Mesendoderm (in vitro differentiated cells): ENCODE measurements at regions not wholly inside any gene's neighbourhood (a gene's known extent, or its start where the extent isn't known, plus 50 kb on each side); places are given as distances from the start of the nearest gene placed in this dataset.
"Not testable (repeated sequence)": the region's sequence is repeated elsewhere in the genome, so short reads cannot be mapped to it uniquely, and the experiment has no call there.

Experiments used
- DNase-seq: peaks from one replicate; pipeline ENCODE4 v3.0.0; 2013
- H2AK5ac ChIP-seq: 2 replicates; pipeline ENCODE4 v1.6.1; 2013; ENCODE audit warnings: low read length, inconsistent platforms
- H2BK120ac ChIP-seq: 2 replicates; pipeline ENCODE4 v1.6.1; 2013; ENCODE audit warnings: low read depth, mild to moderate bottlenecking, low read length, moderate library complexity, mixed read lengths
- H2BK15ac ChIP-seq: replicated peaks from 2 replicates; pipeline ENCODE4 v1.6.1; 2013; ENCODE audit warnings: low read depth, mild to moderate bottlenecking, moderate library complexity
- H2BK5ac ChIP-seq: 2 replicates; pipeline ENCODE4 v1.6.1; 2013; ENCODE audit warnings: low read length, inconsistent platforms
- H3K18ac ChIP-seq: 2 replicates; pipeline ENCODE4 v1.6.1; 2013; ENCODE audit warnings: mild to moderate bottlenecking, low read length, mixed read lengths
- H3K23ac ChIP-seq: one replicate; pipeline ENCODE4 v1.6.1; 2013; ENCODE audit warnings: low read length
- H3K27ac ChIP-seq: 2 replicates; pipeline ENCODE4 v1.5.1; 2013; ENCODE audit warnings: low read depth, mild to moderate bottlenecking, inconsistent platforms, low read length, moderate library complexity
- H3K27me3 ChIP-seq: 2 replicates; pipeline ENCODE4 v1.6.1; 2013; ENCODE audit warnings: low read length, control low read depth, mild to moderate bottlenecking, inconsistent platforms; ENCODE audit not compliant: insufficient read depth, poor library complexity
- H3K36me3 ChIP-seq: 2 replicates; pipeline ENCODE4 v1.6.1; 2013; ENCODE audit warnings: low read length, inconsistent platforms; ENCODE audit not compliant: control insufficient read depth, insufficient read depth
- H3K4ac ChIP-seq: one replicate; pipeline ENCODE4 v1.6.1; 2013; ENCODE audit warnings: low read depth, mild to moderate bottlenecking, low read length, moderate library complexity
- H3K4me1 ChIP-seq: 2 replicates; pipeline ENCODE4 v1.6.1; 2013; ENCODE audit warnings: low read depth, low read length, inconsistent platforms; ENCODE audit not compliant: control insufficient read depth
- H3K4me2 ChIP-seq: 2 replicates; pipeline ENCODE4 v1.6.1; 2013; ENCODE audit warnings: low read length
- H3K4me3 ChIP-seq: 2 replicates; pipeline ENCODE4 v1.5.1; 2013; ENCODE audit warnings: mild to moderate bottlenecking, low read length
- H3K56ac ChIP-seq: one replicate; pipeline ENCODE4 v1.6.1; 2013; ENCODE audit warnings: low read length
- H3K79me1 ChIP-seq: 2 replicates; pipeline ENCODE4 v1.6.1; 2013; ENCODE audit warnings: low read length, inconsistent platforms
- H3K79me2 ChIP-seq: 2 replicates; pipeline ENCODE4 v1.6.1; 2013; ENCODE audit warnings: mild to moderate bottlenecking, low read length; ENCODE audit not compliant: control insufficient read depth, insufficient read depth
- H3K9ac ChIP-seq: 2 replicates; pipeline ENCODE4 v1.6.1; 2013; ENCODE audit warnings: low read length, inconsistent platforms
- H4K5ac ChIP-seq: one replicate; pipeline ENCODE4 v1.6.1; 2013; ENCODE audit warnings: low read length
- H4K8ac ChIP-seq: one replicate; pipeline ENCODE4 v1.6.1; 2013; ENCODE audit warnings: low read depth, mild to moderate bottlenecking, control low read depth, low read length, moderate library complexity
- WGBS: extraction: QIAGEN DNeasy Blood & Tissue Kit; methylation state at CpG from one replicate; pipeline ENCODE4 v1.1.7; 2013; ENCODE audit warnings: low lambda C conversion rate, missing lambda C conversion rate; ENCODE audit not compliant: insufficient coverage; ENCODE audit errors: extremely low coverage; 5-methylcytosine and 5-hydroxymethylcytosine counted together

DNA sequence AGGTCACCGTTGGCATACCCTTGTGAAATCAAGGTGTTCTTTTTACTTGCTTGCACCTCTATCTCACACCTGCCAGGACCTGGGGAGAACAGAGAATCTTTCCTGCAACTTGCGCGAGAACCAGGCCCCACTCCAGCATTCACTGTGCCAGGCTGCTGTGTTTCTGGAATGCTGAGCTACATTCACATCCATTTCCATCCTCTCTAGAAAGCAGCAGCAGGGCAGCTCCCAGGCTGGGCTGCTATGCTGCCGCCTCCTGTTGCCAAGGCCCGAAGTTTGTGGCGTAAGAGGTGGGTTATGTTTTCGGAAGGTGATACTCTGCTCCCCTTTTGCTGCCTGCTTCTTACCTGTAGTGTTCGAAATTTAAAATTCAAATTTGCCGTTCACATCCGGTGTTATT is 464.1 kb downstream of the KLF5 start:
- H3K27ac ChIP-seq = no peak overlapping the region
- H3K23ac ChIP-seq = no peak overlapping the region
- H2BK120ac ChIP-seq = no peak overlapping the region
- H2AK5ac ChIP-seq = no peak overlapping the region
- no peak overlapping the region for H3K4me2 ChIP-seq
- no peaks in the 10 kb centered on the region for H3K79me2 ChIP-seq
- H3K4me3 ChIP-seq = no peak overlapping the region
- no peaks in the 10 kb centered on the region for H3K4me1 ChIP-seq
- H3K79me1 ChIP-seq = no peaks in the 10 kb centered on the region
- H3K9ac ChIP-seq = no peak overlapping the region
- H2BK15ac ChIP-seq = no peak overlapping the region
- H3K56ac ChIP-seq = no peak overlapping the region
- peak; percentile 7 for DNase-seq
- no peak overlapping the region for H3K4ac ChIP-seq
- no peak overlapping the region for H4K5ac ChIP-seq
- WGBS = no CpG with 5 or more reads among the region's 10 CpGs
- H2BK5ac ChIP-seq = no peak overlapping the region
- H3K27me3 ChIP-seq = no peaks in the 10 kb centered on the region
- no peak overlapping the region for H4K8ac ChIP-seq
- no peak overlapping the region for H3K18ac ChIP-seq
- no peaks in the 10 kb centered on the region for H3K36me3 ChIP-seq

DNA sequence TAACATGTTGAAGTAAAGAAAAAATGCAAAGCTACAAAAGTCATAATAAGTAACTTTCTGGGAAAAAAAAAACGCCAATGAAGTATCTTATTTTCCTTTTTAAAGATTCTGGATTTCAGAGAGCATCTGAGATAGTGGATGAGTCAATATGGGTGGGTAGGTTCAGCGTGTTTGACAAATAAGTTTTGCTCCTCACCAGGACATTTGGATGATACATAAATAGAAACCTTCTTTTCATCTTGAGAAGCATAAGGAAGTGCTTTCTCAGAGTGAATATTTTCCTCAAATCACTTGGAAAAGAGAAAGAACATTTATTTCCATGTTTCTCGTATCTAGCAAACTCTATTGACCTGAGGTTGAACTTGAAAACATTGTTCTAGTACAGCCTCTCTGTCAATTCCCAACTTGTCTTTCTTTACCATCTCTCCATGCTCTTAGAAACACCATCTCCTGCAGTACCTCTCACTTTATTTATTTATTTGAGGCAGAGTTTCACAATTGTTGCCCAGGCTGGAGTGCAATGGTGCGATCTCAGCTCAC is 463.2 kb downstream of the KLF5 start:
- Histone ChIP-seq H3K4me2 (no peak overlapping the region), H3K4ac (no peak overlapping the region)
- no CpG with 5 or more reads among the region's 4 CpGs for WGBS

DNA sequence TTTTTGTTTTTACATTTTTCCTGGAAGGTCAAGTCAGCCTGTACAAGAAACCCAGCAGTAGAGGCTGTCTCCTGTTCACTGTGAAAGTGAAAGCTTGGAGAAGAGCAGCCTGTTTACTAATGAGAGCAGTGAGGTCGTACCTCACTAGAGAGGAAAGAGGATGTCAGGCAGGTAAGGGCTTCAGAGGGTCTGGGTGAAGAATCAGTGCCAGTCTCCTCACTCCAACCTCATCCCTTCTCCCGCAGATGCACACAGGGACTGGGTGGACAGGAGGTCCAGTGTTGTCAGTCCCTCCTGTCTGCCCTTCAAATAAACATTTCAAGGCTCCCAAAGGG is 462.5 kb downstream of the KLF5 start:
- no CpG with 5 or more reads among the region's 2 CpGs for WGBS
- H3K4ac ChIP-seq = no peak overlapping the region
- H3K36me3 ChIP-seq = no peaks in the 10 kb centered on the region
- no peaks in the 10 kb centered on the region for H3K4me1 ChIP-seq
- H3K79me2 ChIP-seq = no peaks in the 10 kb centered on the region
- no peak for DNase-seq
- H3K4me2 ChIP-seq = no peak overlapping the region
- no peak overlapping the region for H3K27ac ChIP-seq
- no peak overlapping the region for H2AK5ac ChIP-seq
- H4K5ac ChIP-seq = no peak overlapping the region
- no peak overlapping the region for H3K56ac ChIP-seq
- H2BK15ac ChIP-seq = no peak overlapping the region
- no peak overlapping the region for H4K8ac ChIP-seq
- no peak overlapping the region for H3K4me3 ChIP-seq
- no peak overlapping the region for H3K9ac ChIP-seq
- H3K79me1 ChIP-seq = no peaks in the 10 kb centered on the region
- H3K27me3 ChIP-seq = no peaks in the 10 kb centered on the region
- no peak overlapping the region for H3K23ac ChIP-seq
- H3K18ac ChIP-seq = no peak overlapping the region
- H2BK5ac ChIP-seq = no peak overlapping the region
- no peak overlapping the region for H2BK120ac ChIP-seq

More for the DNA sequence above, 463.2 kb downstream of the KLF5 start:
- Histone ChIP-seq H3K79me1 (no peaks in the 10 kb centered on the region), H4K8ac (no peak overlapping the region), H3K27me3 (no peaks in the 10 kb centered on the region), H3K56ac (no peak overlapping the region), H3K79me2 (no peaks in the 10 kb centered on the region), H2AK5ac (no peak overlapping the region), H3K18ac (no peak overlapping the region), H3K23ac (no peak overlapping the region), H2BK120ac (no peak overlapping the region), H3K36me3 (no peaks in the 10 kb centered on the region), H3K4me3 (no peak overlapping the region), H3K9ac (no peak overlapping the region), H2BK5ac (no peak overlapping the region), H3K4me1 (no peaks in the 10 kb centered on the region), H3K27ac (no peak overlapping the region), H4K5ac (no peak overlapping the region), H2BK15ac (no peak overlapping the region)
- no peak for DNase-seq

DNA sequence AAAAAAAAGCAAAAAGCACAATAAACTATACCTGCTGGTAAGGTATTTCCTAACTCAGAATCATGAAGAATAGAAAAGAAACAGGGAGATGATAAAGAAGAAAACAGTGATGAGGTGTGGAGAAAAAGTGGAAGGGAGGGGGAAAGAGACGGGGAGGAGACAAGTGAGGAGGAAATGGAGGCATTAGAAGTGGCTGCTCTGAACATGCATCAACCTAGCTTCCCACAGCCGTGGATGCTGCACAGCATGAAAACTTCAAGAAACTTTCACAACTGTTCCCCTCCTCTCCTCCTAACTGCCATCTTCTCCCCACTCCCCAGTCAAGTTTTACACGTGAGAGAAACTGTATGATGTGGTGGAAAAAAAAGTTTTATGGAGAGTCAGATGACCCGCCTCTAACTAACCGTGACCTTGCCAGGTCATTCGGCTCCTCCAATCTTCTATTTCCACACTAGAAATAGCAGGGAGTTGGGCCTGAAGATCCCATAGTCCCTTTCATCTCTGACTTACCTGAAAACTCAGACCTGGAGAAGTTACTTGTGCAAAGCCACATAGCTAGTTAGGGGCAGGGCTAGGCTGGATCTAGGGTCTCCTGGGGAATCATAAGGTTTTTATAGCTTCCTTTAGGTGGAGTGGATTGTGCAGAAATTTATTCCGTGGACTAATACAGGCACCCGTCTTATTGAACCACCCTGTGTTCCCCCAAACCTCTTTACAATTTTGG is 461.9 kb downstream of the KLF5 start:
- H3K56ac ChIP-seq = no peak overlapping the region
- H3K27ac ChIP-seq = no peak overlapping the region
- no peak overlapping the region for H2BK120ac ChIP-seq
- H3K18ac ChIP-seq = no peak overlapping the region
- no peak overlapping the region for H4K5ac ChIP-seq
- no peaks in the 10 kb centered on the region for H3K27me3 ChIP-seq
- H3K4me3 ChIP-seq = no peak overlapping the region
- no peak overlapping the region for H3K9ac ChIP-seq
- no peak overlapping the region for H3K4ac ChIP-seq
- H3K4me2 ChIP-seq = no peak overlapping the region
- no peaks in the 10 kb centered on the region for H3K4me1 ChIP-seq
- no peak overlapping the region for H4K8ac ChIP-seq
- no peak overlapping the region for H2BK15ac ChIP-seq
- H3K79me2 ChIP-seq = no peaks in the 10 kb centered on the region
- H3K23ac ChIP-seq = no peak overlapping the region
- no peaks in the 10 kb centered on the region for H3K36me3 ChIP-seq
- H2BK5ac ChIP-seq = no peak overlapping the region
- no CpG with 5 or more reads among the region's 8 CpGs for WGBS
- DNase-seq = no peak
- no peak overlapping the region for H2AK5ac ChIP-seq
- H3K79me1 ChIP-seq = no peaks in the 10 kb centered on the region

DNA sequence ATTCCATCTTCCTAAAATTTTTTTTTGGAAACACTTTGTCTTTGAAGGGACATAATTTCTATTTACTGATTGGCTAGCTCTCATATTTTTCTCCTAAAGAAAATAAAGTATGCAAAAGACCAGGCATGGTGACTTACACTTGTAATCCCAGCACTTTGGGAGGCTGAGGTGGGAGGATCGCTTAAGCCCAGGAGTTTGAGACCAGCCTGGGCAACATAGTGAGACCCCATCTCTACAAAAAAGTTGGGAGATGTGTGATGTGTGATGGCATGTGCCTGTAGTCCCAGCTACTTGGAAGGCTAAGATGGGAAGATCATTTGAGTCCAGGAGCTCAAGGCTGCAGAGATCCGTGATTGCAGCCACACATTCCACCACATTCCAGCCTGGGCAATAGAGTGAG is 461.3 kb downstream of the KLF5 start:
- H3K79me1 ChIP-seq, H2BK15ac ChIP-seq, H3K18ac ChIP-seq, H3K36me3 ChIP-seq, H2BK120ac ChIP-seq, H3K56ac ChIP-seq, H3K4me3 ChIP-seq, H4K8ac ChIP-seq, H3K9ac ChIP-seq, H3K4ac ChIP-seq, H2AK5ac ChIP-seq, H4K5ac ChIP-seq, H2BK5ac ChIP-seq, H3K79me2 ChIP-seq, H3K27me3 ChIP-seq, H3K23ac ChIP-seq, H3K27ac ChIP-seq, H3K4me1 ChIP-seq, H3K4me2 ChIP-seq, DNase-seq: not testable (repeated sequence)
- no CpG with 5 or more reads among the region's 2 CpGs for WGBS
